PC-9 (cell line): ENCODE measurements at regions not wholly inside any gene's neighbourhood (a gene's known extent, or its start where the extent isn't known, plus 50 kb on each side); places are given as distances from the start of the nearest gene placed in this dataset.

Source experiments
- EZH2 ChIP-seq: fragments of 200-600 bp; sonication (generic); IDR thresholded peaks from 2 replicates; pipeline ENCODE4 v1.8.0; 2017; ENCODE audit warnings: antibody characterized with exemption, low read depth
- TF ChIP-seq, protein P1 (sequence below): fragments of 200-600 bp; sonication (generic); conservative IDR thresholded peaks from 2 replicates; pipeline ENCODE4 v1.6.1; 2017; ENCODE audit warnings: mixed run types, antibody characterized with exemption, mild to moderate bottlenecking, moderate library complexity

DNA sequence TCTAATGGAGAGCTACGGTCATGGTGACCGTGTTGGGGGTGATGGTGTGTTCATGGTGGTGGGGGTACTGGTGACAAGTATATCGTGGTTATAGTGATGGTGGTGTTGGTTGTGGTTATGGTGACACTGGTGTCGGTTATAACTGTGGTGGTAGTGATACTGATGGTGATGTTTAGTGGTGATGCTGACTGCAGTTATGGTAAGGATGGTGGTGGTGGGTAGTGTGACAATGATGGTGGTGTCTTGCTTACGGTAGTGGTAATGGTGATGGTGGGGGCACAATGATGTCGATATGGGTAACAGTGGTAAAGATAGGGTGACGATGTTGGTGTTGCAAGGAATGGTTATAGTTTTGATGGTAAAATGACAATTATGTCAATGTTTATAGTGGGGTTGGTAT lies 98.9 kb upstream of the SLC2A1 start:
- TF ChIP-seq, protein P1, sequence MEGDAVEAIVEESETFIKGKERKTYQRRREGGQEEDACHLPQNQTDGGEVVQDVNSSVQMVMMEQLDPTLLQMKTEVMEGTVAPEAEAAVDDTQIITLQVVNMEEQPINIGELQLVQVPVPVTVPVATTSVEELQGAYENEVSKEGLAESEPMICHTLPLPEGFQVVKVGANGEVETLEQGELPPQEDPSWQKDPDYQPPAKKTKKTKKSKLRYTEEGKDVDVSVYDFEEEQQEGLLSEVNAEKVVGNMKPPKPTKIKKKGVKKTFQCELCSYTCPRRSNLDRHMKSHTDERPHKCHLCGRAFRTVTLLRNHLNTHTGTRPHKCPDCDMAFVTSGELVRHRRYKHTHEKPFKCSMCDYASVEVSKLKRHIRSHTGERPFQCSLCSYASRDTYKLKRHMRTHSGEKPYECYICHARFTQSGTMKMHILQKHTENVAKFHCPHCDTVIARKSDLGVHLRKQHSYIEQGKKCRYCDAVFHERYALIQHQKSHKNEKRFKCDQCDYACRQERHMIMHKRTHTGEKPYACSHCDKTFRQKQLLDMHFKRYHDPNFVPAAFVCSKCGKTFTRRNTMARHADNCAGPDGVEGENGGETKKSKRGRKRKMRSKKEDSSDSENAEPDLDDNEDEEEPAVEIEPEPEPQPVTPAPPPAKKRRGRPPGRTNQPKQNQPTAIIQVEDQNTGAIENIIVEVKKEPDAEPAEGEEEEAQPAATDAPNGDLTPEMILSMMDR = no peak
- TF ChIP-seq EZH2 = no peak
